Activated CD8-positive, alpha-beta T cell treated with anti-CD3 and anti-CD28 coated beads, Interleukin-2, amount 10 ng/mL, durations not matched to agents 7 days and 5 days (primary cell): ENCODE measurements at regions not wholly inside any gene's neighbourhood (a gene's known extent, or its start where the extent isn't known, plus 50 kb on each side); places are given as distances from the start of the nearest gene placed in this dataset.
"Not testable (repeated sequence)": the region's sequence is repeated elsewhere in the genome, so short reads cannot be mapped to it uniquely, and the experiment has no call there.

Experiments
- ATAC-seq: fragments of 150-1000 bp; cut with Tn5 transposase; one replicate; pipeline ENCODE4 v1.10.0; 2021; ENCODE audit warnings: moderate library complexity
- CTCF ChIA-PET: fragments of 350-600 bp; sonication (Branson Sonifier 250); formaldehyde crosslinking; loops from one replicate; lab custom pipeline; 2021; ENCODE audit warnings: antibody characterized with exemption; lab: Charles Lee
- POLR2A ChIA-PET: fragments of 350-600 bp; sonication (Branson Sonifier 250); formaldehyde crosslinking; loops from one replicate; lab custom pipeline; 2021; ENCODE audit warnings: antibody characterized with exemption; lab: Charles Lee
- DNase-seq: peaks from one replicate; pipeline ENCODE4 v3.0.0-alpha.2; 2020
- H3K27ac Mint-ChIP-seq: one replicate; pipeline ENCODE4 v1.8.0; 2021; ENCODE audit warnings: mild to moderate bottlenecking, mixed read lengths
- H3K27me3 Mint-ChIP-seq: one replicate; pipeline ENCODE4 v1.8.0; 2021; ENCODE audit warnings: low read depth, mixed read lengths
- H3K36me3 Mint-ChIP-seq: one replicate; pipeline ENCODE4 v1.8.0; 2021; ENCODE audit warnings: low read depth, mixed read lengths
- H3K4me1 Mint-ChIP-seq: one replicate; pipeline ENCODE4 v1.8.0; 2021; ENCODE audit warnings: low read depth, mixed read lengths
- H3K4me3 Mint-ChIP-seq: one replicate; pipeline ENCODE4 v1.8.0; 2021; ENCODE audit warnings: mild to moderate bottlenecking, mixed read lengths
- H3K9me3 Mint-ChIP-seq: one replicate; pipeline ENCODE4 v1.8.0; 2022; ENCODE audit warnings: mixed read lengths; ENCODE audit not compliant: insufficient read depth

- Mint-ChIP-seq H3K27me3 (peaks cover 3% of the 10 kb centered on the region), H3K27ac (no peak overlapping the region), H3K36me3 (no peaks in the 10 kb centered on the region), H3K4me1 (no peaks in the 10 kb centered on the region), H3K9me3 (no peaks in the 10 kb centered on the region), H3K4me3 (no peak overlapping the region)
- DNase-seq = no peak
- POLR2A ChIA-PET = no interaction called here
- ATAC-seq = no peak
- CTCF ChIA-PET = no interaction called here
These were observed 54.3 kb upstream of the LRCH1 start for GRCh38 chr13:46498650-46499049.

- H3K4me1 Mint-ChIP-seq = no peaks in the 10 kb centered on the region
- no peak for DNase-seq
- H3K4me3 Mint-ChIP-seq = no peak overlapping the region
- no peaks in the 10 kb centered on the region for H3K27me3 Mint-ChIP-seq
- no peaks in the 10 kb centered on the region for H3K36me3 Mint-ChIP-seq
- CTCF ChIA-PET = interaction anchor here (1.2 to 2.7 kb wide), 2 partner anchors 14 to 225 kb away, joined by 3 to 14 read pairs; no protein-coding TSS in a partner anchor
- H3K27ac Mint-ChIP-seq = no peak overlapping the region
- no peak for ATAC-seq
- POLR2A ChIA-PET = no interaction called here
- no peaks in the 10 kb centered on the region for H3K9me3 Mint-ChIP-seq
These were observed 56.9 kb upstream of the LRCH1 start for GRCh38 chr13:46496086-46496485.

- Mint-ChIP-seq H3K36me3 (no peaks in the 10 kb centered on the region), H3K27me3 (no peaks in the 10 kb centered on the region), H3K9me3 (no peaks in the 10 kb centered on the region), H3K4me3 (no peak overlapping the region), H3K4me1 (no peaks in the 10 kb centered on the region), H3K27ac (no peak overlapping the region)
- DNase-seq (no peak), ATAC-seq (no peak)
- POLR2A ChIA-PET = no interaction called here
- CTCF ChIA-PET = interaction anchor here (1.2 to 2.7 kb wide), 3 partner anchors 11 to 226 kb away, joined by 3 to 14 read pairs (median 4); no protein-coding TSS in a partner anchor
These were observed 57.3 kb upstream of the LRCH1 start for GRCh38 chr13:46495651-46496050.

GRCh38 chr13:46495066-46495465 is 57.9 kb upstream of the LRCH1 start:
- Mint-ChIP-seq H3K4me3 (no peak overlapping the region), H3K4me1 (no peaks in the 10 kb centered on the region), H3K36me3 (no peaks in the 10 kb centered on the region), H3K27ac (no peak overlapping the region), H3K27me3 (no peaks in the 10 kb centered on the region), H3K9me3 (no peaks in the 10 kb centered on the region)
- CTCF ChIA-PET = interaction anchor here (0.8 to 2.7 kb wide), 7 partner anchors 10 to 275 kb away, joined by 3 to 14 read pairs (median 4); no protein-coding TSS in a partner anchor
- DNase-seq (no peak), ATAC-seq (no peak)
- POLR2A ChIA-PET = no interaction called here

GRCh38 chr13:46492946-46493345 is 60.0 kb upstream of the LRCH1 start:
- ChIA-PET CTCF (interaction anchor here (1.6 kb wide), 1 partner anchor 11 kb away, joined by 3 read pairs; no protein-coding TSS in a partner anchor), POLR2A (no interaction called here)
- no peak for DNase-seq
- ATAC-seq = no peak
- Mint-ChIP-seq H3K27ac (no peak overlapping the region), H3K27me3 (no peaks in the 10 kb centered on the region), H3K36me3 (no peaks in the 10 kb centered on the region), H3K9me3 (no peaks in the 10 kb centered on the region), H3K4me1 (no peaks in the 10 kb centered on the region), H3K4me3 (no peak overlapping the region)

GRCh38 chr13:46491641-46492040 is 61.3 kb upstream of the LRCH1 start:
- ATAC-seq (no peak), DNase-seq (no peak)
- ChIA-PET CTCF (interaction anchor here (0.7 to 2.4 kb wide), 6 partner anchors 16 to 258 kb away, joined by 3 to 10 read pairs (median 4); no protein-coding TSS in a partner anchor), POLR2A (no interaction called here)
- Mint-ChIP-seq H3K4me3 (no peak overlapping the region), H3K9me3 (no peaks in the 10 kb centered on the region), H3K27ac (no peak overlapping the region), H3K36me3 (no peaks in the 10 kb centered on the region), H3K4me1 (no peaks in the 10 kb centered on the region), H3K27me3 (no peaks in the 10 kb centered on the region)

- H3K4me1 Mint-ChIP-seq, DNase-seq, H3K9me3 Mint-ChIP-seq, ATAC-seq, H3K36me3 Mint-ChIP-seq, POLR2A ChIA-PET, H3K4me3 Mint-ChIP-seq, H3K27me3 Mint-ChIP-seq, H3K27ac Mint-ChIP-seq: not testable (repeated sequence)
- CTCF ChIA-PET = interaction anchor here (1.2 to 2.4 kb wide), 4 partner anchors 15 to 259 kb away, joined by 3 to 10 read pairs (median 3); no protein-coding TSS in a partner anchor
These were observed 62.3 kb upstream of the LRCH1 start for GRCh38 chr13:46490713-46491112.

GRCh38 chr13:46490129-46490528 is 62.8 kb upstream of the LRCH1 start:
- ChIA-PET POLR2A (no interaction called here), CTCF (interaction anchor here (0.9 to 2.4 kb wide), 2 partner anchors 62 to 230 kb away, joined by 4 to 10 read pairs; no protein-coding TSS in a partner anchor)
- Mint-ChIP-seq H3K36me3 (no peaks in the 10 kb centered on the region), H3K4me3 (no peak overlapping the region), H3K9me3 (no peaks in the 10 kb centered on the region), H3K27ac (no peak overlapping the region), H3K27me3 (no peaks in the 10 kb centered on the region), H3K4me1 (no peaks in the 10 kb centered on the region)
- no peak for ATAC-seq
- no peak for DNase-seq

GRCh38 chr13:46489586-46490023 is 63.4 kb upstream of the LRCH1 start:
- DNase-seq = no peak
- ChIA-PET CTCF (interaction anchor here (0.9 kb wide), 1 partner anchor 231 kb away, joined by 4 read pairs; no protein-coding TSS in a partner anchor), POLR2A (no interaction called here)
- peaks cover 2% of the 10 kb centered on the region for H3K9me3 Mint-ChIP-seq
- H3K4me1 Mint-ChIP-seq = no peaks in the 10 kb centered on the region
- H3K27me3 Mint-ChIP-seq = no peaks in the 10 kb centered on the region
- H3K36me3 Mint-ChIP-seq = peaks cover under 1% of the 10 kb centered on the region
- no peak overlapping the region for H3K4me3 Mint-ChIP-seq
- no peak for ATAC-seq
- no peak overlapping the region for H3K27ac Mint-ChIP-seq

GRCh38 chr13:46487748-46488147 is 65.2 kb upstream of the LRCH1 start:
- ChIA-PET CTCF (no interaction called here), POLR2A (no interaction called here)
- no peaks in the 10 kb centered on the region for H3K27me3 Mint-ChIP-seq
- H3K27ac Mint-ChIP-seq = no peak overlapping the region
- H3K4me1 Mint-ChIP-seq = no peaks in the 10 kb centered on the region
- ATAC-seq = no peak
- DNase-seq = no peak
- H3K4me3 Mint-ChIP-seq = no peak overlapping the region
- peaks cover 6% of the 10 kb centered on the region for H3K9me3 Mint-ChIP-seq
- peaks cover 3% of the 10 kb centered on the region for H3K36me3 Mint-ChIP-seq

- Mint-ChIP-seq H3K9me3 (peaks cover 6% of the 10 kb centered on the region), H3K36me3 (peaks cover 3% of the 10 kb centered on the region), H3K4me3 (no peak overlapping the region), H3K4me1 (no peaks in the 10 kb centered on the region), H3K27me3 (no peaks in the 10 kb centered on the region), H3K27ac (no peak overlapping the region)
- ChIA-PET POLR2A (no interaction called here), CTCF (no interaction called here)
- no peak for DNase-seq
- ATAC-seq = no peak
These were observed 66.7 kb upstream of the LRCH1 start for GRCh38 chr13:46486270-46486669.

GRCh38 chr13:46484561-46484960 is 68.4 kb upstream of the LRCH1 start:
- H3K27ac Mint-ChIP-seq = no peak overlapping the region
- no peak overlapping the region for H3K4me3 Mint-ChIP-seq
- DNase-seq = no peak
- no peaks in the 10 kb centered on the region for H3K27me3 Mint-ChIP-seq
- peaks cover 6% of the 10 kb centered on the region for H3K9me3 Mint-ChIP-seq
- CTCF ChIA-PET = interaction anchor here (0.8 to 1.4 kb wide), 2 partner anchors 10 to 236 kb away, joined by 3 to 4 read pairs; no protein-coding TSS in a partner anchor
- POLR2A ChIA-PET = no interaction called here
- no peaks in the 10 kb centered on the region for H3K4me1 Mint-ChIP-seq
- no peak for ATAC-seq
- peaks cover 3% of the 10 kb centered on the region for H3K36me3 Mint-ChIP-seq
